Stimulated activated naive CD8-positive, alpha-beta T cell treated with anti-CD3 and anti-CD28 coated beads, Interleukin-15, Interleukin-2, amounts not matched to agents 100 U/mL and 50 U/mL, for 24 hours (primary cell): ENCODE measurements at regions not wholly inside any gene's neighbourhood (a gene's known extent, or its start where the extent isn't known, plus 50 kb on each side); places are given as distances from the start of the nearest gene placed in this dataset.

Source experiments
- ATAC-seq: fragments of 150-1000 bp; cut with Tn5 transposase; one replicate; pipeline ENCODE4 v1.10.0; 2021
- DNase-seq: peaks from one replicate; pipeline ENCODE4 v3.0.0; 2021

DNA sequence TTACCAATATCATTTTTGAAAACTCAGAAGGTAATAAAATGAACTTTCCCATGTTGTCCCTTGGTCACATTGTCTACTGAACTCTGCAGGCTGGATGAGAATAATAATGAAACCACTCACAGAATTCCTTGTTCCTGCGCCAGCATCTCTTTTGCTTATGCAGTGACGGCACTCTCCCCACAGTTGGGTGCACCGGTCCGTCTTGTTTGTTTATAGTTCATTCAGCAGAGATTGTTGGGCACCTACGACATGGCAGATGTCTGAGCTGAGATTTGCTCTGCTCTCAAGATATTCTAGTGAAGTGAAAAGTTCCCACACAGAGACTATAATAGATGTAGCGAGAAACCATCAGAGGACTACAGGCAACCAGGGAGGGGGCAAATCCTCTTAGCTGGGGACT lies 375.7 kb upstream of the CDH11 start:
- ATAC-seq (no peak), DNase-seq (no peak)

GRCh38 chr16:65495106-65495505 lies 373.2 kb upstream of the CDH11 start:
- ATAC-seq = no peak
- no peak for DNase-seq

DNA sequence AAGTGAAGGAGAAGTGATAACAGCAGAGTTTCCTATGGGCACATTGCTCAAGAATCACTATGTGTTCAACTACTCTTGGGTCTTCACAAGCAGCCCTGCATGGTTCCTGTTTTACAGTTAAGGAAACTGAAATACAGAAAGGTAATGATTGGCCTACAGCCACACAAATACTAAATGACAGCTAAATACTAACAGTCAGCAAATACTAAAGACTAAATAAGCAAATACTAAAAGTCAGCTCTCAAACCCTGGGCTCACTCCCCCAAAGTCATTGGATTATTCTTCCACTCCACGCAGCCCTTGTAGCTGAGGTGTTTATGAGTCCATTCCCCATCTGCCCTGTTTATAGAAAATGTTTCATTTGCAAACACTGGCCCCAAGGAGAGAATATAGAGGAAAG lies 372.7 kb upstream of the CDH11 start:
- DNase-seq = no peak
- no peak for ATAC-seq

- no peak for DNase-seq
- no peak for ATAC-seq
Measured at GRCh38 chr16:65494080-65494479, 372.2 kb upstream of the CDH11 start.

GRCh38 chr16:65490286-65490685 lies 368.4 kb upstream of the CDH11 start:
- no peak for DNase-seq
- no peak for ATAC-seq

DNA sequence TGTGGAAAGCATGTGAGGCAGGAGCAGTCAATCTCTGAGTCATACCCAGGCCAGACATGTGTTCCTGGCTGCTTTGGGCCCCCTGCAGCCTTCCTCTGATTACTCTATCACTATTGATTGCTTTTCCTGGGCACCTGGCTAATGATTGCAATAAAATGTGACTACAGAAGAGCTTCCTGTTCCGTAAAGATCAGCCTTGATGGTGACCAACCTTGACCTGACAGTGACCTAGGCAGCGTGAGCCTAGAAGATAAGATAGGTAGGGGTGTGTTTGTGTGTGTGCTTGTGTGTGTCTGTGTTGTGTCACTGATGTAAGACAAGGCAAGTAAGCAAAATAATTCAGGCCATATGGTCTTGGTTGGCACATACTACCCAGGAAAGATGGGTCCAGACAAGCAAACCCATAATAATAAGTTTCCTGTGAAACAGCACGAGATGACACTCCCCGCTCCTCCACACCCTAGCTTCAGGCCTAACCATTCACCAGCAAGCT lies 367.7 kb upstream of the CDH11 start:
- no peak for ATAC-seq
- DNase-seq = no peak

DNA sequence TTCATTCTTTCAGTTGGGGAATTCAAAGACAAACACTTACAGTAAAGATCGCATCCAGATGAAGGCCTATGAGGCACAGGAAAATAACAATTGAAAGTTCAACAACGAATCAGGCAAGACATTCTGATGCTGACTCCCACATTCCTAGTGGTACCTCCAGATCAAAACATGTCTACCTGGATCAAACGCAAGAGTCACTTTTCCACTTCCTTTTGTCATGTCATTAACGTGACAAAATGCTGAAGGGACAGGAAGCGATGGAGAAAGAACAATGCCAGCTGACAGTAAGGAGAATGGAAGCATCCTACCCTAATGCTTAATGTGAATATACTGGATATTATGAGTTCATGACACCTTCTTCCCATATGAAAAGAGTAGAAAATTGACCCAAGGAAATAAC lies 365.4 kb upstream of the CDH11 start:
- DNase-seq (no peak), ATAC-seq (no peak)

DNA sequence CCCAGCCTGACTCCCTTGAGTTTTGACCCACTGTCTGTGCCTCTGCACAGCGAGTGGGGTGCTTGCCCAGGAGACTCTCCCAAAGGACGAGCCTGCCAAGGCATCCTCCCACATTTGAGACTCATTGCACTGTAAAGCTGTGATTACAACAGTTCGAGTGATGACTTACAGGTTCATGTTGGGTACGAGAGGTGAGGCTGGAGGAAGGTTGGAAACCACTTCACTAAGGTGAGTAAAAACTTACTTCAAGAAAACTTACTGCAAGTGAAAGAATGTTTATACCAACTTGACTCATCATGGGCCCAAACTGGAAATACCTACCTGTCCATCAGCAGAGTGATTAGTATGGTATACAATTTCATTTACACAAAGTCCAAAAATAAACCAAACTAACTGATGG lies 360.1 kb upstream of the CDH11 start:
- DNase-seq (no peak), ATAC-seq (no peak)

GRCh38 chr16:65480281-65481091 lies 358.6 kb upstream of the CDH11 start:
- no peak for ATAC-seq
- DNase-seq = no peak

GRCh38 chr16:65476448-65476955 lies 354.6 kb upstream of the CDH11 start:
- DNase-seq (no peak), ATAC-seq (no peak)

GRCh38 chr16:65473699-65474098 lies 351.8 kb upstream of the CDH11 start:
- DNase-seq (no peak), ATAC-seq (no peak)

- DNase-seq = no peak
- ATAC-seq = no peak
Measured at GRCh38 chr16:65469116-65469515, 347.3 kb upstream of the CDH11 start.

- ATAC-seq = no peak
Measured at GRCh38 chr16:65468133-65468532, 346.3 kb upstream of the CDH11 start.

DNA sequence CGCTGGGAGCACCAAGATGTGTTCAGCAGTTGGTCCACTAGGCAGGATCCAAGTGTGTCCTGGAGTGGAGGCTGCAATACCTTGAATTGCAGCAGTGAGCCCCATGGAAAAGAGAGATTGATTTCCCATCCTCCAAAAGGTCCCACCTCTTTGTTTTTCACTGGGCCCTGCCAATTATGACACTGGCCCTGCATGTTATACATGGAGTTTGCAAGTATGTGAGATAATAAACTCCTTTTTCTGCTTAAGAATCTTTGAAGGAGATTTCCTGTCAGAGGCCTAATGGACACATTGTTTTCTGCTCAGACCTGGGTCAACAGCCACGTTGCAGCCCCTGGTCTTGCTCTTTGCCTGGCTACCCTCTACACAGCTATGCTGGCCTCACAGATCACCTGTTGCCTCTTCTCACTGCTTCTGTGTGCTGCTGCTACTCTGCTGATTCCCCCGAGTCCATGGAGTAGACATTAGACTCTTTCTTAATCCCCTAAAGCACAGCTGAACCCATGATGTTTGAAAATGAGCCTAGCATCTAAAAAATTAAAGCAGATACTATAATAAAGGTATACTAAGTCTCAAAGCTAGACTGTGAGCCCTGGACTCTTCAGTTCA lies 341.9 kb upstream of the CDH11 start:
- DNase-seq (no peak), ATAC-seq (no peak)

More at GRCh38 chr16:65468133-65468532, 346.3 kb upstream of the CDH11 start:
- DNase-seq = no peak

DNA sequence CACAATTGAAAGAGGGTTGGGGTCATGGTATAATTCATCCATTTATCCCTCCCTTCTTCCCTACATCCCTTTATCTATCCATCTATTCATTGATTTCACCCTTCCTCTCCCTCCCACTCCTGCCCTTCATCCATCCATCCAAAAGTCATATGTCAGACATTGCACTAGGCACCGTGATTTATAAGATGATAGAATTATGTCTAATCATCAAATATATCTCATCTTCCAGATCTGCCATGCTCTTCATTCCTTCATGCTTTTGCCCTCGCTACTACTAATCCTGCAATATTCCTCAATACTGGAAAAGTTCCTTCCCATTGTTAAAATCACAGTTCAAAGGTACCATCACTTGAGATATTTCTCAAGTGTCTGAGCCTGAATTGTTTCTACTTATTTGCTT lies 335.2 kb upstream of the CDH11 start:
- no peak for DNase-seq
- no peak for ATAC-seq

DNA sequence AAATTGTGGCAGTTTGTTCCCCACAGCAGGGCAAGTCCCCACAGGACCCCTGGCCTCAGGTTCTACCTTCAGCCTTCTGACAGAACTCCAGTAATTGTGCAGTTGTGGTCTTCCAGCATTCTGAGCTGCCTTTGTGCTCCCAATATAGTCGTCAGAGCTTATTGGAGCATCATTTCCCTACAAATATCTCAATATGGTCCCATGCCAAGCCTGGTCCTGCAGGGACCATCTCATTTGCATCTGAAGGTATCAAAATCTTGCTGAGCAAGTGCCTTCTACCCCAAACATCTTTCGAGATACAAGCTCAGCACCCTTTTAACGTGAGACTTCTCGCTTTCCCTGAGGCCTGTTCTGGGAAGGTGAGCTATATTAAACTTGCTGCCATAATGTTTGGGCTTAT lies 333.9 kb upstream of the CDH11 start:
- ATAC-seq (no peak), DNase-seq (no peak)

DNA sequence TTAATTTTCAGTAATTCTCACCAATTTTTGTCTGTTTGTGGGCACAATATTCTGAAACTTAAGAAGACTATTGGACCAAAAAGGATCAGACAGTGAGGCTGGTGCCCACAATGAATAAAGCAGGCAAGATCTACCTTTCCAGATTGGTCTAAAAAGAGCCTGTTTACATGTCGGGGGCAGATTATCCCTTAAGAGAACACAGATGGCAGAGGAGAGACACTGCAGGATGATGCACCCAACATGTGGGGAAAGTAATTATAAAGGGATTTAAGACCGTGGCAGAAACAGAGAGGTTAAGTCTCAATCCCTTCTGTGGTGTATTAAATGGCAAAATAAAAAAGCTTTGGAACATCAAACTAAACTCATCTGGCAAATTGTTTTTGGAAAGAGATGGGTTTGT lies 331.8 kb upstream of the CDH11 start:
- ATAC-seq = no peak
- no peak for DNase-seq

DNA sequence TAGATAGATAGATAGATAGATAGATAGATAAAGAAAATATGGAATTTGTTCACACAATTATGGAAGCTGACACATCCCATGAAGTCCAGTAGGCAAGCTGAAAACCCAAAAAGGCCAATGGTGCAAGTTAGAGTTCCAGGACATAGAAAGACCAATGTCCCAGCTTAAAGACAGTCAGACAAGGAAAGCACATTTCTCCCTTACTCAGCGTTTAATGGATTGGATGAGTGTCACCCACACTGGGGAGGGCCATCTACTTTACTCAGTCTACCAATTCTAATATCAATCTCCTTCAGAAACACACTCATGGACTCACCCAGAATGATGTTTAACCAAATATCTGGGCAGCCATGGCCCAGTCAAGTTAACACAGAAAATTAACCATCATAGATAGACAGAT lies 327.7 kb upstream of the CDH11 start:
- no peak for DNase-seq

DNA sequence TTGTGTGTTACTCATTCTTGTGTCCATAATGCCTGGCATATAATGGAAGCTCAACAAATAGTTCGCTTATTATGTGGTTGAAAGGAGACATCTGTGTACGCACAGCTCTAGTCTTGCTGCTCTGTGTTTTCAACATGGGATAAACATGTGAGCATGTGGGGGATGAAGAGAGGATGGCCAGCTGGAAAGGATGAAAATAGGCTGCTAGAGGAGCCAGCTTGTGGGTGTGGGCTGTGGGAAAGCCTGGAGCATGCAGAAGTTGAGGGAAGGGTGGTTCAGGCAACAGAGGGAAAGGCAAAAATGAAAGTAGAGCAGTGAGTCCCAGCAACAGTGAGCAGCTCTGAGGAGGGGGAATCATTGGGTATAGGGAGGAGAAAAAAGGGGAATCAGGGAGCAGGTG lies 324.6 kb upstream of the CDH11 start:
- no peak for ATAC-seq
- DNase-seq = no peak

More for the DNA sequence above, 327.7 kb upstream of the CDH11 start:
- ATAC-seq = no peak

DNA sequence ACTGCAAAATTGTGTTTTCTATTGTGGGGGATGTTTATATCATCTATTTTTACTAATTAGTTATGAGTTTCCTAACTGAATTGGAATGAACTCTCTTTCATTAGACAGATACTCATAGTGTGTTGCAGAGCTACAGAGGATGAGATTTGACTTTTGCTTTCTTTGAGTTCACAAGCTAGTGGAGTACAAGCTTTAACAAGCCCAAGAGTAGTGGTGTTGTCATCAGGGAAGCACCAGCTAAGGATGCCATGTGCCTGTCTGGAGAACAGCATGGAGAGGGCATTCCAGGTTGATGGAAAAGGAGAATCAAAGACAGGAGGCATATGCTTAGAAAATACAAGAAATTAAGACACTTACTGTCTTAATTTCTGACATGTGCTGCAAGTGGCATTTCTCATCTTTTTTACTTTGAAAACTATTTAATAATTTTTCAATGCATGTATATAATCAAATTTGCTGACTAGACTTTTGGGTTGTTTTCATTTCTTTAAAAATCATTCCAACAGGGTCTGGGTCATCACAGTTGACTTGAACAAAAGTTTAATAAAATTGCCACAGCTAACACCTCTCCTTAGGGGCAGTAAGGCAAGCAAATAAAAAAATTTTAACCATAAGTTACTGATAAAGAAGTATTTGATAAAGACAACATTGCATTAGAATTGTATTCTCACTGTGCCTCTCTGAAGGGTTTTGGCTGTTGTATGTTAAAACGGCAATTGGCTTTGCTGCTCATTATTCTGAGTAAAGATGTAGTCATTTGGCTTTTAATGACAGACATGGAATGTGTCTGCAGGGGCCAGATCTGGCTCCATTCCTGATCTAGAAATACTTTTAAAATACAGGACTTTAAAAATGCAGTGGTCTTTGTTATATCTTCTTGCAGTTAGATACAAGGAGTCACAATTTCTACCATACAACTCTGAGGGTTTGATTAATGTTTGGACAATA lies 323.7 kb upstream of the CDH11 start:
- ATAC-seq = no peak
- DNase-seq = no peak

GRCh38 chr16:65441501-65441900 lies 319.6 kb upstream of the CDH11 start:
- ATAC-seq = no peak
- DNase-seq = no peak

DNA sequence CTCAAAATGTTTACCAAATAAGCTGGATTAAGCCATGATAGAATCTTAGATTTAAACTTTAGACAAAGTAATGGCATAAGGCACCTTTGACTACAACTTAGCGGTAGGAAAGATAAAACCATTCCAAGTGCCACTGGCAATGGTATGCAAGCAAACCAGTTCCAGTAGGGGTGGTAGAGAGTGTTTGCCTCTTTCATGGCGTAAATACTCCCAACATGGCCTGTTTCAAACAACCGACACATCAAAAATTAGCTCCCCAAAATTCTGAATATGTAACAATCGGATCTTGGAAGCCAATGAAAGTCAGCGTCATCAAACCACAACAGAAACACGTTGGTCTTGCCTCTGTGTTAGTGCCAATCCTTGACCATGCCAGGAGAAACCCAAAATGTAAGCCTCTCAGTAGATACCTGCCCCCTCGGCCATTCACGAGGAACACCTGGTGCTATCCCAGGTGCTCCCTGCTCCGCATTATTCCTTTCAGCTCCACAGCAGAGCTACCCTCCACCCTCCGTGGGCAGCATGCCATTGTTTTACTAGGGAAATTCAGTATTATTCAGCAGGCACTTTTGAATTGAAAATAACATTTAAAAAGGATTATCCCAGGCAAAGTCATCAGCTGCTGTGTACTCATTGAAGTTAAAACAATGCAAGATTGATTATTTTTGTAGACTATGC lies 307.8 kb upstream of the CDH11 start:
- DNase-seq = no peak
- no peak for ATAC-seq
